Ovary (tissue), 7 donors: ENCODE measurements at regions not wholly inside any gene's neighbourhood (a gene's known extent, or its start where the extent isn't known, plus 50 kb on each side); places are given as distances from the start of the nearest gene placed in this dataset.
"Not testable (repeated sequence)": the region's sequence is repeated elsewhere in the genome, so short reads cannot be mapped to it uniquely, and the experiment has no call there.

Experiments used
- DNase-seq, 5 donors: peaks; one replicate each; pipeline ENCODE4 v3.0.0-alpha.2; 2019 to 2020
- H3K27ac ChIP-seq, 2 donors: fragments of 200-600 bp; one replicate each; pipeline versions ENCODE4 v1.5.1 to v1.8.0; 2019 to 2022
- H3K27me3 ChIP-seq: fragments of 200-600 bp; one replicate; pipeline ENCODE4 v1.8.0; 2022
- H3K36me3 ChIP-seq: fragments of 200-600 bp; sonication (generic); one replicate; pipeline ENCODE4 v1.5.1; 2019
- H3K4me1 ChIP-seq: one replicate; pipeline ENCODE4 v1.8.1; 2013; ENCODE audit warnings: mild to moderate bottlenecking, moderate library complexity; ENCODE audit not compliant: insufficient read depth
- H3K4me3 ChIP-seq: fragments of 200-600 bp; sonication (generic); one replicate; pipeline ENCODE4 v1.5.1; 2017
- H3K9me3 ChIP-seq, 2 donors: fragments of 200-600 bp in 1 of 2; sonication (generic) in 1 of 2; one replicate each; pipeline versions ENCODE4 v1.5.1 to v1.8.1; 2013 to 2019; ENCODE audit warnings: mild to moderate bottlenecking in 1 of 2, moderate library complexity in 1 of 2
- CTCF ChIP-seq, 3 donors: fragments of 450-650 bp in 2 of 3; fragments of 200-600 bp in 1 of 3; IDR thresholded peaks; one replicate each; pipeline versions ENCODE4 v1.5.1 to v1.8.0; 2016 to 2022; ENCODE audit warnings: antibody characterized with exemption in 3 of 3, mild to moderate bottlenecking in 1 of 3
- EP300 ChIP-seq: sonication (generic); formaldehyde crosslinking; IDR thresholded peaks from one replicate; pipeline ENCODE4 v1.6.1; 2017; ENCODE audit warnings: antibody characterized with exemption
- POLR2A ChIP-seq: fragments of 450-650 bp; IDR thresholded peaks from one replicate; pipeline ENCODE4 v1.6.1; 2017; ENCODE audit warnings: antibody characterized with exemption, mild to moderate bottlenecking, moderate library complexity
- WGBS, 3 donors: extraction: QIAGEN DNeasy Blood & Tissue Kit in 1 of 3; methylation state at CpG; one replicate each; pipeline versions ENCODE4 v1.1.5 to v1.1.7; 2013 to 2017; 5-methylcytosine and 5-hydroxymethylcytosine counted together
- intact Hi-C, 4 donors: fragments of 100-400 bp; cut with DNase I; formaldehyde crosslinking; loops; one replicate each; pipeline versions ENCODE4 v1.11.0 to v1.15.1; 2022 to 2023
- donor health status: DM: no; HTN: no; CAD: no; lungs with moderate emphysema.
- donor health status: DM: no; HTN: no; CAD: no.
- donor health status: Bipolar disorder and iron deficiency.
- donor health status: DM: no; HTN: no; CAD: no.
- donor health status: DM: yes; HTN: yes; CAD: no.

- H3K27me3 ChIP-seq, H3K9me3 ChIP-seq, H3K4me3 ChIP-seq, H3K36me3 ChIP-seq: not testable (repeated sequence)
- Histone ChIP-seq H3K27ac (peak overlapping the region; percentile 93 to 95), H3K4me1 (peaks cover 44% of the 10 kb centered on the region)
- WGBS, 3 donors, result 7 to 21% (median 9%) methylated on average over 22 of the region's 22 CpGs
- DNase-seq, result peak in 4 of 5 donors; percentile 55 to 80 (median 62)
- intact Hi-C loops, result loop anchor here in 1 of 4 donors (2.0 kb wide), 1 partner anchor 42 kb away; no protein-coding TSS in a partner anchor
- TF ChIP-seq CTCF (IDR thresholded peaks at IDR 0.05) (peak in 1 of 3 donors; percentile 13), POLR2A (peak; percentile 21)
Observed at GRCh38 chr16:29157051-29157923, 172.4 kb downstream of the LAT start.

- H3K27ac ChIP-seq, result peak overlapping the region; percentile 37 to 95
- 33 to 54% (median 38%) methylated on average over 11 of the region's 11 CpGs for WGBS, 3 donors
Observed at GRCh38 chr16:29156511-29156910, 171.7 kb downstream of the LAT start.

GRCh38 chr16:29155866-29156200, 171.0 kb downstream of the LAT start:
- 92 to 95% (median 93%) methylated on average over 17 of the region's 17 CpGs for WGBS, 3 donors
- peak in 2 of 5 donors; percentile 44 to 46 for DNase-seq
- H3K36me3 ChIP-seq, H3K27me3 ChIP-seq, H3K4me3 ChIP-seq, H3K9me3 ChIP-seq: not testable (repeated sequence)
- peak overlapping the region; percentile 37 to 95 for H3K27ac ChIP-seq
- intact Hi-C loops, result loop anchor here in 1 of 4 donors (2.0 kb wide), 1 partner anchor 43 kb away; no protein-coding TSS in a partner anchor
- H3K4me1 ChIP-seq, result peaks cover 44% of the 10 kb centered on the region

More at GRCh38 chr16:29156511-29156910, 171.7 kb downstream of the LAT start:
- no peaks in the 10 kb centered on the region for H3K27me3 ChIP-seq
- H3K9me3 ChIP-seq, result no peaks in the 10 kb centered on the region
- peaks cover 44% of the 10 kb centered on the region for H3K4me1 ChIP-seq
- intact Hi-C loops, result loop anchor here in 1 of 4 donors (2.0 kb wide), 1 partner anchor 42 kb away; no protein-coding TSS in a partner anchor
- peak in 3 of 5 donors; percentile 39 to 46 (median 44) for DNase-seq
- H3K4me3 ChIP-seq, result no peak overlapping the region
- TF ChIP-seq CTCF (IDR thresholded peaks at IDR 0.05), result no peak
- TF ChIP-seq EP300, result no peak
- TF ChIP-seq POLR2A, result no peak
- H3K36me3 ChIP-seq, result no peaks in the 10 kb centered on the region

GRCh38 chr16:29155131-29155865, 170.4 kb downstream of the LAT start:
- intact Hi-C loops, H3K27me3 ChIP-seq, H3K4me3 ChIP-seq, H3K9me3 ChIP-seq, H3K36me3 ChIP-seq: not testable (repeated sequence)
- peak overlapping the region; percentile 37 to 95 for H3K27ac ChIP-seq
- peak in 4 of 5 donors; percentile 40 to 63 (median 58) for DNase-seq
- H3K4me1 ChIP-seq, result peaks cover 42% of the 10 kb centered on the region
- 55 to 71% (median 63%) methylated on average over 29 of the region's 29 CpGs for WGBS, 3 donors

GRCh38 chr16:29154676-29155121, 169.8 kb downstream of the LAT start:
- WGBS, 3 donors, result 31 to 49% (median 35%) methylated on average over 20 of the region's 20 CpGs
- TF ChIP-seq POLR2A (no peak), EP300 (no peak), CTCF (IDR thresholded peaks at IDR 0.05) (no peak)
- H3K27me3 ChIP-seq, result no peaks in the 10 kb centered on the region
- H3K4me3 ChIP-seq, result no peak overlapping the region
- no peaks in the 10 kb centered on the region for H3K36me3 ChIP-seq
- peak in 4 of 5 donors; percentile 49 to 66 (median 58) for DNase-seq
- H3K4me1 ChIP-seq, result peaks cover 39% of the 10 kb centered on the region
- intact Hi-C loops, result no loop called here
- no peaks in the 10 kb centered on the region for H3K9me3 ChIP-seq
- H3K27ac ChIP-seq, result peak overlapping the region; percentile 57 to 95
